ENCODE measurements at regions not wholly inside any gene's neighbourhood (a gene's known extent, or its start where the extent isn't known, plus 50 kb on each side); places are given as distances from the start of the nearest gene placed in this dataset.

DNA sequence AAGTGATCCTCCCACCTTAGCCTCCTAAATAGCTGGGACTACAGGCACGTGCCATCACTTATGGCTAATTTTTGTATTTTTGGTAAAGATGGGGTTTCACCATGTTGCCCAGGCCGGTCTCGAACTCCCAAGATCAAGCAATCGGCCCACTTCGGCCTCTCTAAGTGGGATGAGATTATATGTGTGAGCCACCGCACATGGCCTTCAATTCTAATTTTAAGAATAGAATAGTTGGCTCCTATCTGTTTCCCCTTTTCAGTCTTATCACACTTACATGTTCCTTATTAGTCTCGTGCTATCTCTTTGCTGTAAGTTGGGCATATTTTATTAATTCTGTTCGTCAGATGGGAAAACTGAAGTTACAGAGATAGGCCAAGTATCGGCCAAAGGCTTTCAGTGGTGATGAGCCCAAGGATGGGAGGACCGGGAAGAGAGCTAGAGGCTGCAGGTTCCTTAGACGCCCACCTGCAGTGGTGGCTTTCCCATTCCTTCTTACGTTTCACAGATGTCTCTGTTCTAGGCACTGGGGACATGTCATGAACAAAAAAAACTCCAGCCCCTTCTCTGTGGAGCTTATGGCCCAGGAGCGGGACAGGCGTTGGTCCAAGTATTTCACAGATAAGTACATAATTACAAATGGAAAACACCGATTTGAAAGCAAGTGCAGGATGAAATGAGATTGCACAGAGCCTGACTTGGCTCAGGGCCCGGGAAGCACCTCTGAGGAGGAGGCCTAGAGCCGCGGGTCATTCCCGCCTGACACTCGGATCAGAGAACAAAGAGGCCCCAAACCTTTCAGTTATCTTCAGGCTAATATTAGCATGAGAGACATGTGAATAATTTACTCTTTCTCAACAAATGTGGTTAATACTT lies 91.1 kb upstream of the KLF13 start:
- no peaks in the 10 kb centered on the region for H3K9me3 ChIP-seq
- peak overlapping the region; percentile 88 to 93 for H3K27ac ChIP-seq
- TF ChIP-seq, protein P1, sequence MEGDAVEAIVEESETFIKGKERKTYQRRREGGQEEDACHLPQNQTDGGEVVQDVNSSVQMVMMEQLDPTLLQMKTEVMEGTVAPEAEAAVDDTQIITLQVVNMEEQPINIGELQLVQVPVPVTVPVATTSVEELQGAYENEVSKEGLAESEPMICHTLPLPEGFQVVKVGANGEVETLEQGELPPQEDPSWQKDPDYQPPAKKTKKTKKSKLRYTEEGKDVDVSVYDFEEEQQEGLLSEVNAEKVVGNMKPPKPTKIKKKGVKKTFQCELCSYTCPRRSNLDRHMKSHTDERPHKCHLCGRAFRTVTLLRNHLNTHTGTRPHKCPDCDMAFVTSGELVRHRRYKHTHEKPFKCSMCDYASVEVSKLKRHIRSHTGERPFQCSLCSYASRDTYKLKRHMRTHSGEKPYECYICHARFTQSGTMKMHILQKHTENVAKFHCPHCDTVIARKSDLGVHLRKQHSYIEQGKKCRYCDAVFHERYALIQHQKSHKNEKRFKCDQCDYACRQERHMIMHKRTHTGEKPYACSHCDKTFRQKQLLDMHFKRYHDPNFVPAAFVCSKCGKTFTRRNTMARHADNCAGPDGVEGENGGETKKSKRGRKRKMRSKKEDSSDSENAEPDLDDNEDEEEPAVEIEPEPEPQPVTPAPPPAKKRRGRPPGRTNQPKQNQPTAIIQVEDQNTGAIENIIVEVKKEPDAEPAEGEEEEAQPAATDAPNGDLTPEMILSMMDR (IDR thresholded peaks at IDR 0.05): no peak
- TF ChIP-seq POLR2A (IDR thresholded peaks at IDR 0.05): no peak
- H3K36me3 ChIP-seq: no peaks in the 10 kb centered on the region
- peaks cover 7 to 11% of the 10 kb centered on the region in 2 donors for H3K4me1 ChIP-seq
- DNase-seq: peak; percentile 61 to 89
- H3K27me3 ChIP-seq: no peaks in the 10 kb centered on the region
- no peak overlapping the region for H3K4me3 ChIP-seq
- intact Hi-C loops (cut with DNase I; ENCODE audit: low total_unique reads): no loop called here

DNA sequence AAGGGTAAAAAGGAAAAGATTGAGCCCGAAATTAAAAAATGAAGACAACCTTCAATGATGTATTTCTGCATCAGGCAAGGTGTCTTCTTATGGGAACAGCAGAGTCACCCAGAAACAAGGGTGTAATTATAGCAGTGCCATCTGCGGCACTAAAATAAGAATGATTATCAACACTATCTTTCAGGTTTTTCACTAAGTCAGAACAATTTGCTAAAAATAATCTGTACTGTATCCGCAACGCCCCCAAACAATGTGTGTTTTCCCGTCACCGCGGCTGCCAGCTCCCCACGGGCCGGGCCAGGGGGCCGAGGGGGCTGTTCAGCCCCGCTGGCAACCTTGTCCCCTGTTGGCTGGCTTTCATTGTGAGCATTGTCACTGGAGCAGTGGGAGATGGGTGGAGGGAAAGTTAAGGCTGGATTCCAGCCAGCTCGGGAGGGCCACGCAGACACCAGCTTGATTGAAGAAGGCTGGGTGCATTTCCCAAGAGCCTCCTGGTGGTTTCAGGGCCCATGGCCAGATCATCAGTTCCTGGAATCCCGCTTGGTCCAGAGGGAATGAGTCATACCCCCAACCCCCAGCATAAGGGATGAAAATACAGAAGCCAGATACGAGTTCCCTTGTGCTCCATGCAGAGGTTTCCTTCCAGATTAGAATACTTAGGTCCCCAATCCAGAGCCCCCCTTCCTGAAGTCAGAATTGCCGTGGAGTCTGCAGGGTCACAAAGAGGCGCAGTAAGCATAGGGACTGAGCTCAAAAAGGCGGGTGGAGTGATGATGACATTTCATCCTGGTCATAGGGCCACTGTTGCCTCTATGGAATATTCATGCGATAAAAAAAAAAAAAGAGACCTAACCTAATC lies 90.2 kb upstream of the KLF13 start:
- peaks cover 7 to 11% of the 10 kb centered on the region in 2 donors for H3K4me1 ChIP-seq
- intact Hi-C loops (cut with DNase I; ENCODE audit: low total_unique reads): no loop called here
- H3K9me3 ChIP-seq: no peaks in the 10 kb centered on the region
- peak overlapping the region in 1 of 2 donors; percentile 16 for H3K4me3 ChIP-seq
- DNase-seq: peak; percentile 79 to 93
- H3K36me3 ChIP-seq: no peaks in the 10 kb centered on the region
- peak overlapping the region; percentile 88 to 93 for H3K27ac ChIP-seq
- TF ChIP-seq, protein P1 (IDR thresholded peaks at IDR 0.05): peak in 1 of 4 experiments; percentile 14
- no peak for TF ChIP-seq POLR2A (IDR thresholded peaks at IDR 0.05)
- H3K27me3 ChIP-seq: no peaks in the 10 kb centered on the region

DNA sequence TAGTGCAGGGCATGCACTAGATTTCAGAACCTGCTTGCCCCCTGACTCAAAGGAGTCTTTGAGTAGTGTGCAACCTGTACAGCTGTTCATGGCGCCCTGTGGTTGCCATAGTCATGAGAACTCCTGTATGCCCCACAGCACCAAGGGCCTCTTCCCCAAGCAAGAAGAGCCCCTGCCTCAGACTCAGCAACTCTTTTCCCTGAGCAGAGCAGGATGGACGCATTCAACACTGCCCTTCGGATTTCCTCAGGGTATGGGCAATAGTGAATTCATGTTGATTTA lies 89.7 kb upstream of the KLF13 start:
- intact Hi-C loops (cut with DNase I; ENCODE audit: low total_unique reads): no loop called here
- no peaks in the 10 kb centered on the region for H3K27me3 ChIP-seq
- no peak overlapping the region for H3K4me3 ChIP-seq
- H3K27ac ChIP-seq: peak overlapping the region; percentile 88 to 93
- peaks cover 7 to 11% of the 10 kb centered on the region in 2 donors for H3K4me1 ChIP-seq
- TF ChIP-seq, protein P1 (IDR thresholded peaks at IDR 0.05): no peak
- TF ChIP-seq POLR2A (IDR thresholded peaks at IDR 0.05): no peak
- H3K36me3 ChIP-seq: no peaks in the 10 kb centered on the region
- no peak for DNase-seq
- H3K9me3 ChIP-seq: no peaks in the 10 kb centered on the region

DNA sequence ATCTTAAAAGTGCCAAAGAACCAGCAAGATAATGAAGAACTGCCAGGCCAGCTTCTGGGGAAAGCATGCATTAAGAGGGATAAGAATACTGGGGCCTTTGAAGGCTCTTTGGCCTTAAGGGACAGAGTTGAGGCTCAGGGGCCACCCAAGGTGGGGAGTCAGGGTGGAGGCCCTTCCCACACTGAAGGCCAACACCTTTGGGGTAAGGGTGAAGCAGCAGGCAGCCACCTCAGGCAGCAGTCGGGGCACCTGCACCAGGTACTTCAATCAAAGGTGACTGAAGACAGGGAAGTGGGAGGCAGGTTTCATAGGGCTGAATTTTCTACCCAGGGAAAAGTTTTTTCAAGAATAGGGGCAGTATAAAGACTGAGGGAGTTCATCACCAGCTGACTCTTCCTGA lies 87.7 kb upstream of the KLF13 start:
- peaks cover 7 to 11% of the 10 kb centered on the region in 2 donors for H3K4me1 ChIP-seq
- no peaks in the 10 kb centered on the region for H3K36me3 ChIP-seq
- TF ChIP-seq, protein P1 (IDR thresholded peaks at IDR 0.05): no peak
- TF ChIP-seq POLR2A (IDR thresholded peaks at IDR 0.05): no peak
- H3K27me3 ChIP-seq: no peaks in the 10 kb centered on the region
- no peak overlapping the region for H3K27ac ChIP-seq
- no peak overlapping the region for H3K4me3 ChIP-seq
- DNase-seq: no peak
- no peaks in the 10 kb centered on the region for H3K9me3 ChIP-seq
- intact Hi-C loops (cut with DNase I; ENCODE audit: low total_unique reads): no loop called here

DNA sequence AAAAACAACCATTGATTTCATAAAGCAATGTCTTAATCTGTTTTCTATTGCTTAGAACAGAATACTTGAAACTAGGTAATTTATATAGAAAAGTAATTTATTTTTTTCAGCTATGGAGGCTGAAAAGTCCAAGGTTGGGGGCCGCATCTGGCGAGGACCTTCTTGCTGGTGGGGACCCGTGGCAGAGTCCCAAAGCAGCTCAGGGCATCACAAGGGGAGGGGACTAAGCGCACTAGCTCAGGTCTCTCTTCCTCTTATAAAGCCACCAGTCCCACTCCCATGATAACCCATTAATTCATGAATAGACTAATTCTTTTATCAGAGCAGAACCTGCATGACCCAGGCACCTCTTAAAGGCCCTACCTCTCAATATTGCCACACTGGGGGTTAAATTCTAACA lies 87.2 kb upstream of the KLF13 start:
- Histone ChIP-seq H3K9me3 (no peaks in the 10 kb centered on the region), H3K4me1 (peaks cover 7 to 11% of the 10 kb centered on the region in 2 donors), H3K4me3 (no peak overlapping the region), H3K36me3 (no peaks in the 10 kb centered on the region), H3K27ac (no peak overlapping the region), H3K27me3 (no peaks in the 10 kb centered on the region)
- intact Hi-C loops (cut with DNase I; ENCODE audit: low total_unique reads): no loop called here
- TF ChIP-seq, protein P1 (IDR thresholded peaks at IDR 0.05): no peak
- no peak for TF ChIP-seq POLR2A (IDR thresholded peaks at IDR 0.05)
- DNase-seq: no peak
